ENCODE measurements at regions not wholly inside any gene's neighbourhood (a gene's known extent, or its start where the extent isn't known, plus 50 kb on each side); places are given as distances from the start of the nearest gene placed in this dataset.
"Not testable (repeated sequence)": the region's sequence is repeated elsewhere in the genome, so short reads cannot be mapped to it uniquely, and the experiment has no call there.

DNA sequence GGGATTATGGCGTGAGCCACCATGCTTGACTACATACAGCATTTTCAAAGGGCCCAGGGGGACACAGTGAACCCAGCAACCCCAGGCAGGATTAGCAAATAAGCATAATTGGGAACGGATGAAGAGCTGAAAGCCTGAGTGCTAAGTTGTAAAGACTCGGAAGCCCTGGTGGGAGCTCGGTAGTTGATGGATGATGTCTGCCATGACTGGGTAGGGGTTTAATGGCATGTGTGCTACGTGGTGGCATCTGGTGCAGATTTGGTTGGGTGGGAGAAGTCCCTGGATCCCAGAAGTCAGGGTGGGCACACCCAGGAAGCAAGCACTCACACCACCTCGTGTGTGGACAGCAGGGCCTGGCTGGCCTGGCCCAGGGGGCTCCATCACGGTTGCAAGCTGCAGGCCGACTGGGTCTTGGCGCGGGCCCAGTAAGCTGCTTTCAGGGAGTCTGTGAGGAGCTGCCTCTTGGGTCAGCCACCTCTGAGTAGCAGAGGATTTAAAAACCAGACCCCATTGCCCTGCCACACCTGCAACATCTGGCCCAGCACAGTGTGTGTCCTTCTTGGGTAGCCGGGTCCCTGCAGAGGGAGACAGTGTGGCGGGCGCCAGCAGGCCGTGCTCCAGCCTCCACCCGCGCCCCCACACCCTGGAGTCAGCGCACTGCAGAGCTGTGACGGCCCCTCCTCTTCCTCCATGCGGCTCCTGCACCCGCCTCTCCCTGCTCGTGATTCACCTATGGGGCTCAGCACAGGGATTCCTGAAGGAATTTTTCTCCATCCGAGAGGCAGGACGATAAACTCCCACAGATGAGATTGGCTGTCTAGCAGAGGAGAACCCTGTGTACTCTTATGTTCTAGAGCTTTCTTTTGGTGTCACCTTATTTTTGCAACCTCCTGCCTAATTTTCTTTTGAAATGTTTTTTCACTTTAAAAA is 159.2 kb downstream of the LAT start:
- H3K4me1 Mint-ChIP-seq, result peaks cover 23% of the 10 kb centered on the region
- H3K27ac Mint-ChIP-seq, H3K4me3 Mint-ChIP-seq, H3K9me3 Mint-ChIP-seq, H3K27me3 Mint-ChIP-seq, DNase-seq: not testable (repeated sequence)
- H3K36me3 Mint-ChIP-seq, result peaks cover 15% of the 10 kb centered on the region

DNA sequence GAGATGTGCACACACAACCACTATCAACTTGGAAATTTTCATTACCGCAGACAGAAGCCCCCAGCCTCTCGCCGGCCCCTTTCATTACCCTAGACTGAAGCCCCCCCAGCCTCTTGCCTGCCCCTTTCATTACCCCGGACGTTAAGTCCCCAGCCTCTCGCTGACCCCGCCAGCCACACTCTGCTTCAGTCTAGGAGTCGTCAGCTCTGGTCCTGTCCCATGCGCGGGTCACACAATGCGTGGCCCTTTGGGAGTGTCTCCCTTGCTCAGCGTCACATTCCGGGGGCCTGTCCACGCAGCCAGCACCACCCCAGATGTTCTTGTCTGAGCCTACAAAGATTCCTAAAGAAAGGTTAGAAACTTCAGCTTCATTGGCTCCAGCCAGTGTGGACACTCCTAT is 157.7 kb downstream of the LAT start:
- Mint-ChIP-seq H3K4me1 (peaks cover 11% of the 10 kb centered on the region), H3K36me3 (peaks cover 17% of the 10 kb centered on the region)
- H3K4me3 Mint-ChIP-seq, H3K27ac Mint-ChIP-seq, H3K27me3 Mint-ChIP-seq, DNase-seq, H3K9me3 Mint-ChIP-seq: not testable (repeated sequence)

DNA sequence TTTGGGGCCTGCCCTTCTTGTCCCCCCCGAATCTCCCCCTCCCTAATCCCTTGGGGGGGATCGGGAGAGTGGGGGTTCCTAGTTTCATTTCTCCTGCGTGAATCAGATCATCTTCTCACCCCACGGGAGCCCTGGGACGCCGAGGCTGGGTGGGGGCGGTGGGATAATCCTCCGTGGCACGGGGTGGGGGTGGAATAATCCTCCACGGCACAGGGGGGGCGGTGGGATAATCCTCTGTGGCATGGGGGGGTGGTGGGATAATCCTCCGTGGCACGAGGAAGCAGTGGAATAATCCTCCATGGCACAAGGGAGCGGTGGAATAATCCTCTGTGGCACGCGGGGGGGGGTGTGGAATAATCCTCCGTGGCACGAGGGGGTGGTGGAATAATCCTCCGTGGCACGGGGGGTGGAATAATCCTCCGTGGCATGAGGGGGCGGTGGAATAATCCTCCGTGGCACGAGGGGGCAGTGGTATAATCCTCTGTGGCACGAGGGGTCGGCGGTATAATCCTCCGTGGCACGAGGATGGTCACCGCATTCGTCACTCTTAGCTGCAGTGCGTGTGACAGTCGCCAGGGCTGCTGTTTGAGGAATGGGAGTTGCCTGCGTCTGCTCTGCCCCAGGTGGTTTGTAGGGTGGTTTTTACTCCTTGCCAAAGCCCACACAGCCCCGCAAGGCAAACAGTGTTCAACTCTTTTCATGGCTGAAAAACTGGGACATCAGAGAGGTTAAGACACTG is 156.9 kb downstream of the LAT start:
- H3K36me3 Mint-ChIP-seq, result peaks cover 17% of the 10 kb centered on the region
- H3K27me3 Mint-ChIP-seq, result no peaks in the 10 kb centered on the region
- H3K27ac Mint-ChIP-seq, result no peak overlapping the region
- peaks cover 7% of the 10 kb centered on the region for H3K4me1 Mint-ChIP-seq
- H3K4me3 Mint-ChIP-seq, result no peak overlapping the region
- DNase-seq, result no peak
- no peaks in the 10 kb centered on the region for H3K9me3 Mint-ChIP-seq

DNA sequence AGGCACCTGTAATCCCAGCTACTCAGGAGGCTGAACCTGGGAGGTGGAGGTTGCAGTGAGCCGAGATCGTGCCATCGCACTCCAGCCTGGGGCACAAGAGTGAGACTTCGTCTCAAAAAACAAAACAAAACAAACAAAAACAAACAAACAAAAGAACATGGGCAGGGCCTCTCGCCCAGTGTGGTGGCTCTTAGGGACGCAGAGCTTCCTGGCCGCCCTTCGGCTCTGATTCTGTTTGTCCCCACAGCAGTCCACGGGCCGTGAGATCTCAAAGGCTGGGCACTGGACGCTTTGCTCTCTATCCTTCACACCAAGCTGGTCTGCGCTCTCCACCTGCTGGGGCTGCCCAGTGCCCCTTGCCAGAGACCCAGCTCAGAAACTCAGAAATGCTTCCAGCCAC is 156.3 kb downstream of the LAT start:
- peaks cover 20% of the 10 kb centered on the region for H3K36me3 Mint-ChIP-seq
- H3K27ac Mint-ChIP-seq, H3K4me3 Mint-ChIP-seq: not testable (repeated sequence)

DNA sequence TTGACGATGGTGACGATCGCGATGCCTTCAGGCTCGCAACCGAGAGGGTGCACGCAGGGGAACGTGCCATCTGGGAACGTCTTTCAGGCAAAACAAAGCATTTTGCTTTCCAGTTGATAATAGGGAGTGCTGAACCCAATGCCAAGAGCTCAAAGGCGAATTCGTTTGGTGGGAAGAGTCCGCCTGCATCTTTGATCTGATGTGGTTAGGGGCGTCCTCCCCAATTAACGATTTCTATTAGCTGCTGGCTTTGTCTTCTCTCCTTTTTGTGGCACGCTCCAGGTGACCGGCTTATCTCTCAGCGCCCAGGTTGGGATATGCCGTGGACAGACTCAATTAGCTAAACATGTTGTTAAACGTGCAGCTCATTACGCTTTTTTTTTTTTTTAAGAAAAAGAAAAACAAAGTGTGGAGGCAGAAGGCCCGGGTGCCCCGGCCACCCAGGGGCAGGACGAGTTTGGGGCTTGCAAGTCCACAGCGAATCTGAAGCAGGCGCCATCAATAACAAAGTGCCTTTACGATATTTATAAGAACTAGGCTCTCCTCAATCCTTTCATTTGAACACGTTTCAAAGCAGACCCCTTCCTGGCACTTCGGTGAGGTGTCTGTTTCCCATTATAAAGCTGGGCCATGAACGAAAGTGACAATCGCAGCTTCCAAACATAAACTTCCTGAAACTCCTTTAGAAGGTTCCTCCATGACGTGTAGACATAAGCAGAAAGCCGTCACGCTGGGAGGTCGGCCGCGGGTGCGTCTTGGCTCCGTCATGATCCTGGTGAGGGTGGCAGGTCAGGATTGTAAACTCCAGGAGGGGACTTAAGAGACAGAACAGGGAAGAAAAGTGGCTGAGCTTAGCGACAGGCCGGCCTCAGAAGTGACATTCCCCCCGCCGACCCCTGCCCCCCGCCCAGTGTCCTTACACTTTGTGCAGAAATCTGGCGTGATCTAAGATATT is 155.3 kb downstream of the LAT start:
- peaks cover 15% of the 10 kb centered on the region for H3K36me3 Mint-ChIP-seq
- H3K9me3 Mint-ChIP-seq, DNase-seq, H3K4me1 Mint-ChIP-seq, H3K4me3 Mint-ChIP-seq, H3K27me3 Mint-ChIP-seq, H3K27ac Mint-ChIP-seq: not testable (repeated sequence)

More for the DNA sequence above, 156.3 kb downstream of the LAT start:
- not testable (repeated sequence) for H3K9me3 Mint-ChIP-seq, DNase-seq, H3K27me3 Mint-ChIP-seq, H3K4me1 Mint-ChIP-seq

DNA sequence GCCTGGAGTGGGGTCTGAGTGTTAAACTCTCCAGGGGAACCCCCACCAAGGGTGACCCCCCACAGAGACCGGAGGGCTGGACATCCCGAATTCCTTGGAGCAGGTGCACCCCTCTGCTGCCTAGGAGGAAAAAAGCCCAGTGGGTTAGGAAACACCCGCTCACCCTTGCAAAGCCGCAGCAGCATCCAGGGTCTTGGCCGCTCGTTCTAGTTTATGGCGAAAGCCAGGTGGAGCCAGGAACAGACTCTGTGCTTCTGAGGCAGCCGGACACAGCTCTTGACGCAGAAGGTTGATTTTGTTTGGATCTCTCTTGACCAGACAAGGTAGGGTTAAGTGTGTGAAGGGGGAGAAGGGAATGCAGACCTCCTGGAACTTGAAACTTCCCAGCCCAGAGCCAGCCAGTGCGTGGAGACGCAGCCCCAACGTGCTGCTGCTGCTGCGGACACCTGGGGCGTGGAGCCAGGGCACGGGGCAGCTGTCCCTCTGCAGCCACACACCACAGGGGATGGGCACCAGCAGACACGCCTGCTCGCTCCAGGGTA is 154.5 kb downstream of the LAT start:
- Mint-ChIP-seq H3K27me3 (no peaks in the 10 kb centered on the region), H3K4me3 (no peak overlapping the region), H3K9me3 (peaks cover 4% of the 10 kb centered on the region), H3K36me3 (peaks cover 18% of the 10 kb centered on the region), H3K27ac (no peak overlapping the region), H3K4me1 (peaks cover 3% of the 10 kb centered on the region)
- no peak for DNase-seq

DNA sequence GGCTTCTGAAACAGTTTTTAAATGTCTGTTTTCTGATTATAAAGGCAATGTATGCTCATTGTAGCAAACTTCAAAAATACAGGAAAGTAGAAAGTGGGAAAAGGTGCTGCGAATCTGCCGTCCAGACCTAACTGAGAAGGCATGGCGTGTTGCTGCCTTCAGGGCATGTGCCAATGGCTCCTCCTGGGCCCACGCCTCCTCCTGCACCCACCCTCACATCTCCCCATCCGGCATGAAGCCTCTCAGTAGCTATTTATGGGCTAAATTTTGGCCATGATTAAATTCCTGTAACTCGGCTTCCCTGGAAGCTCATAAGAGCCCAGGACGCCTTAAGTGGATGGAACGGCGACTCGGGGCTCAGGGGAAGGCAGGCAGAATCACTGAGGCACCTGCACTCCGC is 153.8 kb downstream of the LAT start:
- not testable (repeated sequence) for DNase-seq, H3K27me3 Mint-ChIP-seq, H3K9me3 Mint-ChIP-seq, H3K4me1 Mint-ChIP-seq, H3K27ac Mint-ChIP-seq, H3K4me3 Mint-ChIP-seq
- H3K36me3 Mint-ChIP-seq, result peaks cover 18% of the 10 kb centered on the region

DNA sequence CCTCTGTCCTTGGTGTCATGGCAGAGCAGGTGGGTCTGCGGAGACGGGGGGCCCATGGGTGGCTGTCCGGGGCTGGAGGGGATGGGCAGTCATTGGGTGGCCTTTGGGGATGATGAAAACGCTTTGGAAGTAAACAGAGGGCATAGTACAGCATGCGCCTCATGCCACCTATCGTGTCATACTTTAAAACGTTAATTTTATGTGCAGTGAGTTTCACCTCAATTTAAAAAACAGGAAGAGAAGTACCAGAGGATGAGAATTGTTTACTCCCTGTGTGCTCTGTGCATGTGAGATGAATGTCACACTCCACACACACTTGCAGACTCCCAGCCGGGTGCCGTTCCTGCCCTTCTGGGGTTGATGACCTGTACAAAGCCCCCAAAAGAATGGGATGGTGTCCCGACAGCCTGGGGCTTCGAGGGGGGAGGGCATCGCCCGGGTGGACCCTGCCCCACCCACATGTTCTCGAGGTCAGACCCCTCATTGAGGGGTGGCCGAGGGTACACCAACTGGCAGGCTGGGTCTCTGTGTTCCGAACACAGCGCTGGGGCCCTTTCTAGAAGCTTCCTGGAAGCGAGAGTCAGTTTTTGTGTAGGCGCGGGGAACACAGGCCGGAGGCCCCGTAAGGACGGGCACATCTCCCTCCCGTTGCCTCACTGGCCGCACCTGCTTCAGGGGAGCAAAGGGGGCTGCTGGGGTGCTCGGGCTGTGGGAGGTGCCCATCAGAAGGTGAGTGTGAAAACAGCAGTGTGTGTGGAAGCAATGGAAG is 153.2 kb downstream of the LAT start:
- not testable (repeated sequence) for H3K4me3 Mint-ChIP-seq, H3K27ac Mint-ChIP-seq, H3K9me3 Mint-ChIP-seq, H3K4me1 Mint-ChIP-seq, DNase-seq, H3K27me3 Mint-ChIP-seq
- peaks cover 20% of the 10 kb centered on the region for H3K36me3 Mint-ChIP-seq

DNA sequence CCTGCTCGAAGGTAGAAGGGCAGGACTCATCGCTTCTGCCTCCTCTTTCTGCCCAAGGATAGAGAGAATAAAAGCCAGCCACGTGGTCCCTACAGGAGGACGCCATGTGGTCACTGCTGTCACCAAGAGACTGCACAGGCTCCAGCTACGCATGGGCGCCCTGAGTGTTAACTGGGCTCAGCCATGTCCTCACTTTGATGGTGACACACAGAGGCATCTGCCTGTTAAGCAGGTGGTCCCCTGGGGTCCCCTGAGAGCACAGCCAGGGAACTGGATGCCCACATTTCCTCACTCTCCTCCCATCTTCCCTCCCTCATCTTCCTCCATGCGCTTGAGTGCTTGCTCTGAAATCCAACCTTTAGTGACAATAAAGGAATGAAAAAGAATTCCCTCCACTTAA is 152.6 kb downstream of the LAT start:
- not testable (repeated sequence) for H3K27me3 Mint-ChIP-seq, H3K4me1 Mint-ChIP-seq, H3K4me3 Mint-ChIP-seq, H3K9me3 Mint-ChIP-seq, H3K27ac Mint-ChIP-seq, DNase-seq
- peaks cover 18% of the 10 kb centered on the region for H3K36me3 Mint-ChIP-seq

DNA sequence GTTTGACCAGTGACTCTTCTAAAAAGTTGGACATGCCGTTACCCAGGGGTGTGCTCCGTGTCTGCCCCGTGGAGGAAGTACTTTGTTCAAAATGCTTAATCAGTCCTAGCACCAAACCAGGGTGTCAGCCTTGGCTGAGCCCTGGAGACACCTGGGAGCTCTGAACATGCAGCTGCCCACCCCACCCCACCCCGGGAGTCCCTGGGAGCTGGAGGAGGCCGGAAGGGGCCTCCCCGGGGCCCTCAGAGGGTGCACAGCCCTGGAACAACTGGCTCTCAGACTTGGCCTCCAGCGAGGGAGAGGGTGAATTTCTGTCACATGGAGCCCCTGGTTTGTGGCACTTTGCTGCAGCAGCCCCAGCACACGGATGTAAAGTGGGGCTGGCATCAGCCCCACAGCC is 152.1 kb downstream of the LAT start:
- H3K4me3 Mint-ChIP-seq, H3K9me3 Mint-ChIP-seq, H3K27me3 Mint-ChIP-seq, H3K4me1 Mint-ChIP-seq, H3K27ac Mint-ChIP-seq, DNase-seq: not testable (repeated sequence)
- H3K36me3 Mint-ChIP-seq, result peaks cover 17% of the 10 kb centered on the region

DNA sequence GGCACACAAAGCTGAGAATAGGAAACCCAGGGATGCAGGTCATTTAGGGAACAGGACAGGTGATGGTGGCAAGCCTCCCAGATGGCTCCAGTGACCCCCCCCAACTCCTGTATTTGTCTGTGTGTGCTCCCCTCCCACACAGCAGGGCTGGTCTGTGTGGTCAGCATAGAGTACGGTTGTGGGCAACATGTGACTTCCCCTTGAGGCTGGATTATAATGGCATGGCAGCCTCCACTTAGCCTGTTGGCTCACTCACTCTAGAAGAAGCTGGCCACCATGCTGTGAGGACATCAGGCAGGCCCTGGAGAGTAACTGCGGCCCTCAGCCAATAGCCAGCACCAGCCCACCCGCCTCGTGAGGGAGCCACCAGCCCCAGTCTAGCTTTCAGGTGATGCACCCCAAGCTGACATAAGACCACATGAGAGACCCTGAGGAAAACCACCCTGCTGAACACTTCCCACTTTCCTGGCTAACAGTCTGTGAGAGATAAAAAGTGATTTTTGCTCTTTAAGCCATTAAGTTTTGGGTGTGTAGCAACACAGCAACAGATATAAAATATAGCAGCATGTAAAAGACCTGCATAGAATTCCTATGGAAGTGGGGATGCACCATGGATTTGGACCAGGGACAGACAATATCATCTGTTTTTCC is 151.3 kb downstream of the LAT start:
- H3K9me3 Mint-ChIP-seq, H3K27ac Mint-ChIP-seq, H3K27me3 Mint-ChIP-seq, H3K4me1 Mint-ChIP-seq, DNase-seq, H3K4me3 Mint-ChIP-seq: not testable (repeated sequence)
- peaks cover 17% of the 10 kb centered on the region for H3K36me3 Mint-ChIP-seq

DNA sequence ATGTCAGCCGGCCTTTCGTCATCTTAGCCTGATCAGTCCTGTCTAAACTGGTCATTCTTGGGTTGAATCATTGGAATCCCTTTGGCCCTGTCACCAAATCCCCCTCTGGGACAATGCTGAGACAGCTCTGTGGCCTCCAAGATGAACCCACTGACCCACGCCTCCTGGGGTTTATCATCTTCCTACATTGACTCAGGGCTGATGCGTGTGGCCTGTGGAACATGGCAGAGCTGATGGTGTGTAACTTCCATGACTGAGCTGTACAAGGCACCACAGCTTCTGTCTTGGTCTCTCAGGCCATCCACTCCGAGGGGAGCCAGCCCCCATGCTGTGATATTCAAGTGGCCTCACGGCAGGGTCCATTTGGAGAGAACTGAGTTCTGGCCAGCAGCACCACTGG is 150.2 kb downstream of the LAT start:
- not testable (repeated sequence) for H3K4me1 Mint-ChIP-seq, H3K4me3 Mint-ChIP-seq, DNase-seq, H3K27ac Mint-ChIP-seq, H3K9me3 Mint-ChIP-seq, H3K27me3 Mint-ChIP-seq
- peaks cover 15% of the 10 kb centered on the region for H3K36me3 Mint-ChIP-seq

DNA sequence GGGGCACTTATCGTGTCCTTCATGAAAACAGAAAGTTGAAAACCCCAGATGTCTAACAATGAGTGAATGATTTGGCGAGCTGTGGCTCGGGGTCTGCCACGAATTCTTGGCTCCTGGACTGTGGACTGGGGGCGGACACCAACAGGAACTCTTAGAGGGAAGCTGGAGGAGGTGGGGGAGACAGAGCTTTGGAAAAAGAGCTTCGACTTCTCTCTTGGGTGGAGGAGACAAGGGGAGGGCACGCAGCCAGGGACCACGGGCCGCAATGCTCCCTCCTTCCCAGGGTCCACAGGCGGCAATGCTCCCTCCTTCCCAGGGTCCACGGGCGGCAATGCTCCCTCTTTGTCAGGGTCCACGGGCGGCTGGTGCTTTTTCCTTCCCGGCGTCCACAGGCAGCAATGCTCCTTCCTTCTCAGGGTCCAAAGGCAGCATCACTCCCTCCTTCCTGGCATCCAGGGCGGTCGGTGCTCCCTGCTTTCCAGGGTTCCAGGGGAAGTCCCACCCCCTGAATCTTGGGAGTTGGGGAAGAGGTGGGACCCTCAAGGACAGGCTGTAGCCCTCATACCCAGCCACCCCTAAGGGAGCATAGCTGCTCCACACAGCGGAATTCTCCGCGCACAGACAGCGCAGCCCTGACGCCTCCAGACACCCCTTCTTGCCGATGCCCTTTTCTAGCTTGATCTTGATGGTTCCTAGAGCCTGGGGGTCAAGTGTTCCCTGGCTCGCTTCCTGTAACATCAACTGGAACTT is 149.0 kb downstream of the LAT start:
- H3K4me1 Mint-ChIP-seq, DNase-seq, H3K27me3 Mint-ChIP-seq, H3K27ac Mint-ChIP-seq, H3K4me3 Mint-ChIP-seq, H3K9me3 Mint-ChIP-seq: not testable (repeated sequence)
- H3K36me3 Mint-ChIP-seq, result peaks cover 15% of the 10 kb centered on the region

Data from activated naive CD8-positive, alpha-beta T cell treated with anti-CD3 and anti-CD28 coated beads for 36 hours (primary cell).